Mucosa of descending colon (tissue), 3 donors: ENCODE measurements at regions not wholly inside any gene's neighbourhood (a gene's known extent, or its start where the extent isn't known, plus 50 kb on each side); places are given as distances from the start of the nearest gene placed in this dataset.
"Not testable (repeated sequence)": the region's sequence is repeated elsewhere in the genome, so short reads cannot be mapped to it uniquely, and the experiment has no call there.

ENCODE experiments used
- ATAC-seq: fragments of 200-7000 bp; cut with Tn5 transposase; one replicate; pipeline ENCODE4 v1.9.1; 2020; ENCODE audit warnings: mild to moderate bottlenecking, moderate library complexity
- DNase-seq, 3 donors: peaks; one replicate each; pipeline ENCODE4 v3.0.0-alpha.2; 2020
- H3K36me3 ChIP-seq: fragments of 200-600 bp; one replicate; pipeline ENCODE4 v1.8.0; 2021; ENCODE audit warnings: low read depth, mild to moderate bottlenecking
- H3K4me1 ChIP-seq: fragments of 200-600 bp; one replicate; pipeline ENCODE4 v1.8.0; 2021; ENCODE audit warnings: low read depth, mild to moderate bottlenecking
- H3K4me3 ChIP-seq: fragments of 200-600 bp; one replicate; pipeline ENCODE4 v1.8.0; 2021; ENCODE audit warnings: mild to moderate bottlenecking
- H3K9me3 ChIP-seq: fragments of 200-600 bp; one replicate; pipeline ENCODE4 v1.8.0; 2021; ENCODE audit warnings: mild to moderate bottlenecking
- intact Hi-C, 2 donors: fragments of 100-400 bp; cut with DNase I in 1 of 2; cut with micrococcal nuclease in 1 of 2; formaldehyde crosslinking; loops; one replicate each; pipeline versions ENCODE4 v1.11.0 to v1.11.1; 2022; cut with DNase I, micrococcal nuclease
- TF ChIP-seq, protein P1 (sequence below): fragments of 200-600 bp; IDR thresholded peaks from one replicate; pipeline ENCODE4 v1.8.0; 2022; ENCODE audit warnings: antibody characterized with exemption, mild to moderate bottlenecking
- donor health status: DM: no; HTN: no; CAD: no; lungs with moderate emphysema.
- donor health status: DM: no; HTN: no; CAD: no.
- donor health status: DM: no; HTN: yes; CAD: no.

DNA sequence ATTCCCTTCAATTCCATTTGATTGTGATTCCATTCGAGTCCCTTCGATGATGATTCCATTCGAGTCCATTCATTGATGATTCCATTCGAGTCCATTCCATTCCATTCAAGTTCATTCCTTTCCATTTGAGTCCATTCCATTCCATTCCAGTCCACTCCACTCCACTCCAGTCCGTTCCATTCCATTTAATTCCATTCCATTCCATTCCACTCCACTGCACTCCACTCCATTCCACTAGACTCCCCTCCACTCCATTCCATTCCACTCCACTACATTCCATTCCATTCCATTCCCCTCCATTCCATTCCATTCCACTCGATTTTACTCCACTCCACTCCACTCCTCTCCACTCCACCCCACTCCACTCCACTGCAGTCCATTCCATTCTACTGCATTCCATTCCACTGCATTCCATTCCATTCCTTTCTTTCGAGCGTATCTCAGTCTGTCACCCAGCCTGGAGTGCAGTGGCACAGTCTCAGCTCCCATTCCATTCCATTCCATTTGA lies 115.7 kb downstream of the ZNF92 start:
- Histone ChIP-seq H3K36me3 (no peaks in the 10 kb centered on the region), H3K9me3 (peaks cover 35% of the 10 kb centered on the region), H3K4me1 (no peaks in the 10 kb centered on the region), H3K4me3 (no peak overlapping the region)
- no peak for DNase-seq
- TF ChIP-seq, protein P1, sequence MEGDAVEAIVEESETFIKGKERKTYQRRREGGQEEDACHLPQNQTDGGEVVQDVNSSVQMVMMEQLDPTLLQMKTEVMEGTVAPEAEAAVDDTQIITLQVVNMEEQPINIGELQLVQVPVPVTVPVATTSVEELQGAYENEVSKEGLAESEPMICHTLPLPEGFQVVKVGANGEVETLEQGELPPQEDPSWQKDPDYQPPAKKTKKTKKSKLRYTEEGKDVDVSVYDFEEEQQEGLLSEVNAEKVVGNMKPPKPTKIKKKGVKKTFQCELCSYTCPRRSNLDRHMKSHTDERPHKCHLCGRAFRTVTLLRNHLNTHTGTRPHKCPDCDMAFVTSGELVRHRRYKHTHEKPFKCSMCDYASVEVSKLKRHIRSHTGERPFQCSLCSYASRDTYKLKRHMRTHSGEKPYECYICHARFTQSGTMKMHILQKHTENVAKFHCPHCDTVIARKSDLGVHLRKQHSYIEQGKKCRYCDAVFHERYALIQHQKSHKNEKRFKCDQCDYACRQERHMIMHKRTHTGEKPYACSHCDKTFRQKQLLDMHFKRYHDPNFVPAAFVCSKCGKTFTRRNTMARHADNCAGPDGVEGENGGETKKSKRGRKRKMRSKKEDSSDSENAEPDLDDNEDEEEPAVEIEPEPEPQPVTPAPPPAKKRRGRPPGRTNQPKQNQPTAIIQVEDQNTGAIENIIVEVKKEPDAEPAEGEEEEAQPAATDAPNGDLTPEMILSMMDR: no peak
- ATAC-seq: no peak
- intact Hi-C loops: no loop called here

DNA sequence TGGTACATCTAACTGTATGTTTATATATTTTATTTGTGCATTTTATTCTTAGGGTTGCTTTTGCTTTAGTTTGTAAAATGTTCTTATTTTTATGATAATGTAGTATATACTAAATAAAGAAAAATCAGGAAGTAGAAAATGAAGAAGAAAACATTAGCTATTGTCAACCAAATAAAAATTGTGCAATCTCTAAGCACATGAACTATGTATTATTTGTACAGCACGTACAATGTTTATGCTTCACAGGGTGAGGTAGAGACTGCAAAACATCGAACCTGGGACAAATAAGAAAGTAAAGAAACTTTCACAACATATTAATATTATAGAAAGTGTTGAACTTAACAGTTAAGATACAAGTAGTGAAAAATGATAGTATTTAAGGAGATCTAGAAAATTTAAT lies 123.0 kb downstream of the ZNF92 start:
- intact Hi-C loops, DNase-seq, H3K36me3 ChIP-seq, H3K4me1 ChIP-seq, H3K4me3 ChIP-seq, H3K9me3 ChIP-seq, ATAC-seq: not testable (repeated sequence)

DNA sequence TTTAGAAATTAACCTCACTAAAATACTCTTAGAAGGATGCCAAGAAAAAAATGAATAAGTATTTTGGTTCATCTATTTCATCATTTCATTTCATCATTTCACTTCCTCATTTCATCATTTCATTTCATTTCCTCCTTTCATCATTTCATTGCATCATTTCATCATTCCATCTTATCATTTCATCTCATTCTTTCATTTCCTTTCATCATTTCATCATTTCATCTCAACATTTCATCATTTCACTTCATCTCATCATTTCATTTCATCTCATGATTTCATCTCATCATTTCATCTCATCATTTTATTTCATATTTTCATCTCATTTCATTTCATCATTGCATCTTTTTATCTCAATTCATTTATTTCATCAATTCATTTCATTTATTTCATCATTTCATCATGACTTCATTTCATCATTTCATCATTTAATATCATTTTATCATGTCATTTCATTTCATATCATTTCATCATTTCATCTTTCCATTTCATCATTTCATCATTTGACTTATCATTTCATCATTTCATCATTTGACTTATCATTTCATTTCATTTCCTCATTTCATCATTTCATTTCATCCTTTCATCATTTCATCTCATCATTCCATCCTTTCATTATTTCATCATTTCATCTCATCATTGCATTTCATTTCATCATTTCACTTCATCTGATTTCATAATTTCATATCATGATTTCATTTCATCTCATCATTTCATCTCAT lies 129.9 kb downstream of the ZNF92 start:
- no peak for ATAC-seq
- Histone ChIP-seq H3K36me3 (no peaks in the 10 kb centered on the region), H3K9me3 (no peaks in the 10 kb centered on the region), H3K4me1 (no peaks in the 10 kb centered on the region), H3K4me3 (no peak overlapping the region)
- TF ChIP-seq, protein P1: no peak
- intact Hi-C loops: no loop called here
- DNase-seq: no peak

DNA sequence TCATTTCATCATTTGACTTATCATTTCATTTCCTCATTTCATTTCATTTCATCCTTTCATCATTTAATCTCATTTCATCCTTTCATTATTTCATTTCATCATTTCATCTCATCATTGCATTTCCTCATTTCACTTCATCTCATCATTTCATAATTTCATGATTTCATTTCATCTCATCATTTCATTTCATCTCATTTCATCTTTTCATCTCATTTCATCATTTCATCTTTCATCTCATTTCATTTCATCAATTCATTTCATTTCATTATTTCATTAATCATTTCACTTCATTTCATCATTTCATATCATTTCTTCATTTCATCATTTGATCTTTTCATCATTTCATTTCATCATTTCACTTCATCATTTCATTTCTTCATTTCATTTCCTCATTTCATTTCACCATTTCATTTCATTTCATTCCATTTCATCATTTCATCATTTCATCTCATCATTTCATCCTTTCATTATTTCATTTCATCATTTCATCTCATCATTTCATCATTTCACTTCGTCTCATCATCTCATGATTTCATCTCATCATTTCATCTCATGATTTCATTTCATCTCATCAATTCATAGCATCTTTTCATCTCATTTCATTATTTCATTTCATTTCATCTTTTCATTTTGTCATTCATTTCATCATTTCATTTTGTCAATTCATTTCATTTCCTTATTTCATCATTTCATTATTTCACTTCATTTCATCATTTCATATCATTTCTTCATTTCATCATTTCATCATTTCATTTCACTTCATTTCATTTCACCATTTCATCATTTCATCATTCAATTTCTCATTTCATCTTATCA lies 131.1 kb downstream of the ZNF92 start:
- H3K4me3 ChIP-seq, H3K9me3 ChIP-seq, H3K4me1 ChIP-seq, ATAC-seq, H3K36me3 ChIP-seq, DNase-seq, intact Hi-C loops: not testable (repeated sequence)

DNA sequence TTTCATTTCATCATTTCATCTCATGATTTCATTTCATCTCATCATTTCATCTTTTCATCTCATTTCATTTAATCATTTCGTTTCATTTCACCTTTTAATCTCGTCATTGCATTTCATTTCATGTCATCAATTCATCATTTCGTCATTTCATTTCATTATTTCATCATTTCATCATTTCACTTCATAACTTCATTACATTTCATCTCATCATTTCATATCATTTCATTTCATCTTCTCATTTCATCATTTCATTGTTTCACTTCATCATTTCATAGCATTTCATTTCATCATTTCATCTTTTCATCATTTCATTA lies 131.6 kb downstream of the ZNF92 start:
- DNase-seq, intact Hi-C loops: not testable (repeated sequence)

DNA sequence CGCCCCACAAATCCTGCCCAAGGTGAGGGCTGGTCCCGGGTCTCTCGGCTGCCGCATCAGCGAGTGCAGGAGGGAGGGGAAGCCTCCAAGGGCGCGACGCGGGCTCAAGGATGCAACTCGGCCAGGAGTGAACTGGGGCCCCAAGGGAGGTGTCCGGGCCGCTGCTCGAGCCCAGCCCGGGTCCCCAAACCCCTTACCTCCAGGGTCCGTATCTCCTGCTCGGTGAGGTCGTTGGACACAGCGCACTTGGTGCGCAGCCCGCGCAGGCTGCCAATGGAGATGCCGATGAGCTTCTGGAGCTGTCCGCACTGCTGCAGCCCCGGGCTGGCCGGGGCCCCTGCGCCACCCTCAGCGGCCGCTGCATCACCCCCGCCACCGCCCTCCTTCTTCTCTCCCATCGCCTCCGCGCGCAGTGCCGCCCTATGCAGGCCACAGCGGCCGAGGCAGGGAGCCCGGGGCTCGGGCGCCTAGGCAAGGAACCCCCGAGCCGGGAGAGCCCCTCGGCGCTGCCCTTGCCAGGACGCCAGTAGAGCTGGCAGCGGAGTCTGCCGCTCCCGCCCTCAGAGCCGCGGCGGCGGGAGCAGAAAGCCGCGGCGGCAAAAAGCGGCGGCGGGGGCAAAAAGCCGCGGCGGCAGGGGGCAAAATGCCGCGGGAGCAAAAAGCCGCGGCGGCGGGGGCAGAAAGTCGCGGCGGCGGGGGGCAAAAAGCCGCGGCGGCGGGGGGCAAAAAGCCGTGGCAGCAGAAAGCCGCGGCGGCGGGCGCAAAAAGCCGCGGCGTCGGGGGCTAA lies 135.1 kb downstream of the ZNF92 start:
- peak in 1 of 3 donors; percentile 13 for DNase-seq
- intact Hi-C loops: not testable (repeated sequence)

More for the DNA sequence above, 131.6 kb downstream of the ZNF92 start:
- not testable (repeated sequence) for ATAC-seq, H3K4me3 ChIP-seq, H3K36me3 ChIP-seq, H3K9me3 ChIP-seq, H3K4me1 ChIP-seq

DNA sequence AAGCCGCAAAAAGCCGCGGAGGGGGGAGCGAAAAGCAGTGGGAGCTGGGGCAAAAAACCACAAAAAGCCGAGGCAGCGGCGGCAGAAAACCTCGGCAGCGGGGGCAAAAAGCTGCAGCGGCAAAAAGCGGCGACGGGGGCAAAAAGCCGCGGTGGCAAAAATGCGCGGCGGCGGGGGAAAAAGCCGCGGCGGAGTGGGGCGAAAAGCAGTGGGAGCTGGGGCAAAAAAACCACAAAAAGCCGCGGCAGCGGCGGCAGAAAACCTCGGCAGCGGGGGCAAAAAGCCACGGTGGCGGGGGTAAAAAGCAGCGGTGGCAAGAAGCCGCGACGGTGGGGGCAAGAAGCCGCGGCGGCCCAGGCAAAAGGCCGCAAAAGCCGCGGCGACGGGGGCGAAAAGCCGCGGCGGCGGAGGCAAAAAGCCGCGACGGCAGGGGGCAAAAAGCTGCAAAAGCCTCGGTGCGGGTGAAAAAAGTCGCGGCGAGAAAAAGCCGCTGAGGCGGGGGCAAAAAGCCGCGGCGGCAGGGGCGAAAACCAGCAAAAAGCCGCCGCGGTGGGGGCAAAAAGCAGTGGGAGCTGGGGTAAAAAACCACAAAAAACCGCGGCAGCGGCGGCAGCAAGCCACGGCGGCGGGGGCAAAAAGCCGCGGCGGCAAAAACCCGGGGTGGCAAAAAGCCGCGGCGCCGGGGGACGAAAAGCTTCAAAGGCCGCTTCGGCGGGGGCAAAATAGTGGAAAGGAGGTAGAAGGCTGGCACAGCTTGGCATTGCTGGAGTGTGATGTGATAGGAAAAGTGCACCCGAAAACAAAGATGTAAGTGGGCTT lies 135.9 kb downstream of the ZNF92 start:
- Histone ChIP-seq H3K9me3 (no peaks in the 10 kb centered on the region), H3K4me3 (no peak overlapping the region), H3K36me3 (no peaks in the 10 kb centered on the region), H3K4me1 (peaks cover 5% of the 10 kb centered on the region)
- DNase-seq (peak in 2 of 3 donors; percentile 24 to 37), ATAC-seq (no peak)
- TF ChIP-seq, protein P1: no peak
- intact Hi-C loops: no loop called here

More for the DNA sequence above, 135.1 kb downstream of the ZNF92 start:
- H3K36me3 ChIP-seq, H3K4me3 ChIP-seq, ATAC-seq, H3K9me3 ChIP-seq, H3K4me1 ChIP-seq: not testable (repeated sequence)

DNA sequence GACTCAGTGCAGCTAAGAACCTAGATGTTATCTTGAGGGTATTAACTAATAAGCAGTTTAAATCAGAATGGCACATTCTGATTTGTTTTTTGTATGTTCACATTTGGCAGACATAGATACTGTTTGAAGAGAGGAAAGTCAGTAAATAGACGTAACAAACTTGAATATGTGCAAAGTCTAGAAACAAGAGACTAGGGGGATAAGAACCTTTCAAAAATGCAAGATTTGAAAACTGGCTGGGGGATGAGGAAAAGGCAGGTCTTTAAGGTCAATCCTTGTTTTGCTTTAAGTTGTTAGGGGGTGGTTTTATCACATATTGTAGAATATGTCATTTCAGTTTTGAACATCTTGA lies 136.5 kb downstream of the ZNF92 start:
- H3K36me3 ChIP-seq, intact Hi-C loops, H3K4me1 ChIP-seq, DNase-seq, H3K9me3 ChIP-seq, ATAC-seq, H3K4me3 ChIP-seq: not testable (repeated sequence)

DNA sequence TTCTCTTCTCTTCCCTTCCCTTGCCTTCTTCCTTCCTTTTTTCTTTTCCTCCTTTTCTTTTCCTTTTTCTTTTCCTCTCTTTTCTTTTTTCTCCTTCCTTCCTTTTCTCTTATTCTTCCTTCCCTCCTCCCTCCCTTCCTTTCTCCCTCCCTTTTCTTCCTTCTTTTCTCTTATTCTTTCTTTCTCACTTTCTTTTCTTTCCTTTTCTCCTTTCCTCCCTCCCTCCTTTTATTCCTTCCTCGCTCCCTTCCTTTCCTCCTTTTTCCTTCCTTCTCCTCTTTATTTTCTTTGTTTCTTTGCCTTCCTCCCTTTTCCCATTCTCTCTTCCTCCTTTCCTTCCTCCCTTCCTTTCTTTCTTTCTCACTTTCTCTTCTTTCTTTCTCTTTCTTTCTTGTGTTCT lies 146.1 kb downstream of the ZNF92 start:
- H3K9me3 ChIP-seq, ATAC-seq, intact Hi-C loops, H3K4me1 ChIP-seq, H3K36me3 ChIP-seq, DNase-seq, H3K4me3 ChIP-seq: not testable (repeated sequence)
